NCI-H1436 (cell line): ENCODE measurements at regions not wholly inside any gene's neighbourhood (a gene's known extent, or its start where the extent isn't known, plus 50 kb on each side); places are given as distances from the start of the nearest gene placed in this dataset.
"Not testable (repeated sequence)": the region's sequence is repeated elsewhere in the genome, so short reads cannot be mapped to it uniquely, and the experiment has no call there.

Source experiments
- DNase-seq: peaks from one replicate; lab custom pipeline; 2025; lab: John Stamatoyannopoulos, UW

DNA sequence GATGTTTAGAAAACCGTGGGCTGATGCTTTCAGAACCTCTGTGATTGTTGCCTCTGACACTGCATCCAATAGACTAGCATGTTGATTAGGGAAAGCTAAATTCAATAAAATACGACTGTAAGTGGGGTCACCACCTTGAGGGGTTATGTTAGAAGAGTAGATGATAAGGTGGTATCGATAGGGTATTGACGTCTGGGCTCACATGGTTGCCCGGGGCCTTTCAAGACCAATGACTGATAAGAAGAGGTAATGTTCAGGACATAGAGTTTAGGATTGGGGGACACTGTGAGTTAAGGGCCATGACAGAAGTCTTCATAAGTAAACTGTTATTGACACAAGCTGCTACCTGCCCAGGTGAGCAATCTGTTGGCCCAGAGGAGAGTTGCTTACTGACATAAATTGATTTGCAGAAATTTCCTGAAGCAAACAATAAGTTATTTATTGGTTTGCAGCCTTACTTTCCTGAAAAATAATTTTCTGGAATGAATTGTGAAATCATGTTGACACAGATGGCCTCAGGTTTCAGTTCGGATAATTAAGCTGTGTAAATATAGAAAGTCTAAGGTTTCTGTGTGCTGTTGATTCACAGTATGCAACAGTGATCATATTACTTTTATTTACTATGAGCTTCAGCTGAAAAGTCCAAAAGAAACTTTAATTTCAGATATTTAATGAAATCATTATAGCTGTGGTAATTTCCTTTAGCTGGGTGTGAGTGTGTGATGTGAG, 289.9 kb upstream of the PRSS16 start:
- DNase-seq: not testable (repeated sequence)

DNA sequence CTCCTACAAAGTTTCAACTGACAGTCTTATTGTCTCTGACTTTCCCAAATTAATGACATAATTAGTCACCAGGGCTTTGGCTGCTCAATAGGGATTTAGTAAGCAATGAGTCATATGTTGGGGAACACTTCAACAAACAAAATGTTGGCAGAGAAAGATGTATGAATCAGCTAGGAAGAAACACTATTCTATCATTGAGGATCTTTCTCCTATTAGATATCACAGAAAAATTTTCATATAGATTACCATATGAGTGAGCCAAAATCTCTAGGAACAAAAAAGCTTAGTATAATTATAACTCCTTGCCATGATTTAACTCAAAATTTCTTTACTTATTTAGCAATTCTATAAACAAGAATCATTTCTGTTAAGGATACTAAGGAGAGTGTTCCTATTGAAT, 286.3 kb upstream of the PRSS16 start:
- not testable (repeated sequence) for DNase-seq

DNA sequence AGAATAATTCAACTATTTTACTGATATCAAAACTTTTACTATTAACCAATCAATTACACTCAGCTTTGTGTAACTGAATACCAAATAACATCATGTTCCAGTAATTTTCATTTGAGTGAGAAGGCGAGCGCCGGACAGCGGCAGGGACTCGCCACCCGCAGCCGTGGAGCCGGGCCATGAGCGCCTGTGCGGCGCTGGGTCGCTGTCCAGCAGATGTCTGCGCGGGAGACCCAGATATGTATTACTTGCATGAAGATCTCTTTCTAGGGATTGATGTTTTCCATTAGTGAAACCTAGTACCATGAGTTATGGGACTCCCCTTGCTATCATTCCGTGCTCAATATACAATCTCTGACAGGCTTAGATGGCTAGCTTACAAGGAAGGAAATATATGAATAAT, 245.1 kb upstream of the PRSS16 start:
- DNase-seq: no peak

DNA sequence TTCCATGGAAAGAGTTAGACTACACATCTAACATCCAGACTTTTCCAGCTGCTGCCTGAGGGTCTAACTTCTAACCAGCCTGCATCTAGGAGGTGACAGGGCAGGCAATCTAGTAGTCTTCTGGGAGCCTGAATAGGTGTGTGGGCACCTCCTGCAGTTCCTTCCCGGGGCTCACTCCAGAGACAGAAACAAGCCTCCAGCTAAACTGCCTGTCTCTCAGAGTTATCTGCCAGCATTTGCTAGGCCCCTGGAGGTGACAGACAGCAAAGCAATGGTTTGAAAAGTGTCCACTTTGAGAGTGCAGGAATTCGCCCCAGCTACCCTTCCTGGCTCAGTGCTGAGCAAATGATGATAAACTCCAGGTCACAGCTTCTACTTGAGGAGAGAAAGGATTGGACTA, 240.5 kb upstream of the PRSS16 start:
- DNase-seq: no peak

DNA sequence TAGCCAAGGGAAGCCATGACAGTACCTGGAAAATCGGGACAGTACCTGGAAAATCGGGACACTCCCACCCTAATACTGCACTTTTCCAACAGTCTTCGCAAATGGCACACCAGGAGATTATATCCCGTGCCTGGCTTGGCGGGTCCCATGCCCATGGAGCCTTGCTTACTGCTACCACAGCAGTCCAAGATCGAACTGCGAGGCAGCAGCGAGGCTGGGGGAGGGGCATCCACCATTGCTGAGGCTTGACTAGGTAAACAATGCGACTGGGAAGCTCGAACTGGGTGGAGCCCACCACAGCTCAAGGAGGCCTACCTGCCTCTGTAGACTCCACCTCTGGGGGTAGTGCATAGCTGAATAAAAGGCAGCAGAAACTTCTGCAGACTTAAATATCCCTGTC, 238.9 kb upstream of the PRSS16 start:
- not testable (repeated sequence) for DNase-seq

DNA sequence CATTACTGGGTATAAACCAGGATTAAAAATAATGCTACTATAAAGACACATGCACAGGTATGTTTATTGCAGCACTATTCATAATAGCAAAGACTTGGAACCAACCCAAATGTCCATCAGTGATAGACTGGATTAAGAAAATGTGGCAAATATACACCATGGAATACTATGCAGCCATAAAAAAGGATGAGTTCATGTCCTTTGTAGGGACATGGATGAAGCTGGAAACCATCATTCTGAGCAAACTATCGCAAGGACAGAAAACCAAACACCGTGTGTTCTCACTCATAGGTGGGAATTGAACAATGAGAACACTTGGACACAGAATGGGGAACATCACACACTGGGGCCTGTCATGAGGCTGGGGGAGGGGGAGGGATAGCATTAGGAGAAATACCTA, 233.4 kb upstream of the PRSS16 start:
- not testable (repeated sequence) for DNase-seq

DNA sequence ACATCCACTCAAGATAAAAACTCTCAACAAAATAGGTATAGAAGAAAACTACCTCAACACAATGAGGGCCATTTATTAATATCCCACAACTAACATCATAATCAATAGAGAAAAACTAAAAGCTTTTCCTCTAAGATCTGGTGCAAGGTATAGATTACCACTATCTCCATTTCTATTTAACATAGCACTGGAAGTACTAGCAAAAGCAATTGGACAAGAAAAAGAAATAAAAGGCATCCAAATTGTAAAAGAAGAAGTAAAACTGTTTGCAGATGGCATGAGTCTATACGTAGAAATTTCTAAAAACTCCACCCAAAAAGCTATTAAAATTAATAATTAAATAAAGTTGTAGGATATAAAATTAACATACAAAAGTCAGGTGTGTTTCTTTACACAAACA, 230.8 kb upstream of the PRSS16 start:
- no peak for DNase-seq

DNA sequence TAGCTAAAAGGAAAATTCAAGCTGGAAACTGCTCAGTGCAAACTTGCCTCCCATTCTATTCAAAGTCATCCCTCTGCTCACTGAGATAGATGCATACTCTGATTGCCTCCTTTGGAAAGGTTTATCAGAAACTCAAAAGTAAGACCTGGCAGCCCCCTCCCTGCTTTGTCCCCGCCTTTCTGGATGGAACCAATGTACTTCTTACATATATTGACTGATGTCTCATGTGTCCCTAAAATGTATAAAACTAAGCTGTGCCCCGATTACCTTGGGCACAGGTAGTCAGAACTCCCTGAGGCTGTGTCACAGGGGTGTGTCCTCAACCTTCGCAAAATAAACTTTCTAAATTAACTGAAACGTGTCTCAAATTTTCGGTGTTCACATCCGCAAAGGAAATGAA, 229.1 kb upstream of the PRSS16 start:
- not testable (repeated sequence) for DNase-seq

DNA sequence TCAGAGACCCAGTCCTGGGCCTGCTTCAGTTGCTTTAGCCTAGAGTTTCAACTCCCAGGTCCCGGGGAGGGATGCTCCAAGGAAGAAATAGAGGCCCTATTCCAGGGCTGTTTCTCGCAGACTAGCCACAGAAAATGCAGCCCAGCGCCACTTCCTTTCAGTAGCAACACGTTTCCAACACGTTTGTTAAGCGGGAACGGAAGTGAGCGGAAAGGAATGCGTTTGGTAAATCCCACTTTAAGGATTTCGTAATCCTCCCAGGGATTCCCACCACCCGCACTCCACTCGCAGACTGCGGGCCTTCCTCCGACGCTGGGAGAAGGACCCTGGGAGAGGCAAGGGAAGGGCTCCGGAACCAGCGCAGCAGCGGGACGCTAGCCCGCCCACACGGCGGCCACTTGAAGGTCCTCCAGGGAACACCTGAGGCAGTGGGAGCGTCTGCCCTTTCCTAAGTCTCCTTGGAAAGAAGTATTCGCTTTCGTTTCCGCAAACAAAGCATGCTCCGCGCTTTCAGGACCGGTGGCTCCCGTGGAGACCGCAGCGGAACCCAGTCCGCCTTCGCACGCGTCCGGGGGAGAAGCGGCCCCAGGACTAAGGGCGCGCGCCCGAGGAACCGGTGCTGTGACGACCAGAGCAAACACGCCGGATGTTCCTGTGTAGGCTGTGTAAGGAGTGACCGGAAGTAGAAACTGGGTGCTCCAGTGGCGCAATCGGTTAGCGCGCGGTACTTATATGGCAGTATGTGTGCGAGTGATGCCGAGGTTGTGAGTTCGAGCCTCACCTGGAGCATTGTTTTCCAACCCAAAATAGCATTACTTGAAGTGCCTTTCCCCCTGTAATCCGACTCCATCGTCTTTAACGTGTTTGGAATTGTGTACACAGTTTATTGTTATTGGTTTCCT, 227.6 kb upstream of the PRSS16 start:
- peak; percentile 74 for DNase-seq

DNA sequence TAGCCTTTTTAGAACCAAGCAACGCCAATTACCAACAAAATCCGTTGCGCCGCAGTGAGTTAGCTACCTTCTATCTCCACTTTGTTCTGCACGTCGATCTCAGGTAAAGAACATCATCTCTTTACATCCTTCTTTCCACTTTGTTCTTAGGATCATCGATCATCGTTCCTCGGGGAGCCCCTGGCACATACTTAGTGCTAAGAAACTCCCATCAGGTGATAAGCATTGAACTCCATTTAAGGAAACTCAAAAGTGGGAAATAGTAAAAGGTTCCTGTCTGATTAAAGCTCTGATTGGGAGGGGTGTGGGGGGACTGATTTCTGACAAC, 227.0 kb upstream of the PRSS16 start:
- DNase-seq: no peak

DNA sequence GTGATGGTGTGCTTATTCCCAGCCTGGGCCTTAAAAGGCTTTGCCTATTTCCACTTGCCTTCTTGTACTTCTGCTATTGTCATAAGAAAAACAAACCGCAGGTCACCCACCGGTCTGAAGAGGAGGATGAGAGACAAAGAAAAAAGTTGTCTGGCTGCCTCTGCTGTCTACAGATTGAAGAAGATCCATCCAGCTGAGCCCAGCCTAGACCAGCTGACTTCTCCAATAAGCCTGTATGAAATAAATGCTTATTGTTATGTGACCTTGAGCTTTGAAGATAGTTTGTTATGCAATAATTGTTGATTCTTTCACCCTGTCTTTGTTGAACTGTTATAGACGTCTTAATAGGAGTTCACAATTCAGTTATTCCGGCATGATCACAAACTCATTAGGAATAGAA, 223.8 kb upstream of the PRSS16 start:
- DNase-seq: no peak

DNA sequence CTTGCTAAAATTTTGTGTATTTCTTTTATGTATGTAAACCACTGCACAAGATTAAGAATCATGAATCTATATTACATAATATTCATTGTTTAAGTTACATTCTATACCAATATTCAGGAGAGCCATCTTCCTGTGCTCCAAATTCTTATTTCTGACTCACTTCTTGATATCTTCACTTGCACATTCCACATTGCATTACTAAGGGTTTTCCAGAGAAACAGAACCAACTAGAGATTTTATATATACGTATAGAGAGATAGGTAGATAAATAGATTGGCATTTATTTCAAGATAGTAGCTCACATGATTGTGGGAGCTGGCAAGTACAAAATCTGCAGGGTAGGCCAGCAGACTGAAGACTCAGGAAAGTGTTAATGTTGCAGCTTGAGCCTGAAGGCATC, 222.2 kb upstream of the PRSS16 start:
- DNase-seq: no peak

DNA sequence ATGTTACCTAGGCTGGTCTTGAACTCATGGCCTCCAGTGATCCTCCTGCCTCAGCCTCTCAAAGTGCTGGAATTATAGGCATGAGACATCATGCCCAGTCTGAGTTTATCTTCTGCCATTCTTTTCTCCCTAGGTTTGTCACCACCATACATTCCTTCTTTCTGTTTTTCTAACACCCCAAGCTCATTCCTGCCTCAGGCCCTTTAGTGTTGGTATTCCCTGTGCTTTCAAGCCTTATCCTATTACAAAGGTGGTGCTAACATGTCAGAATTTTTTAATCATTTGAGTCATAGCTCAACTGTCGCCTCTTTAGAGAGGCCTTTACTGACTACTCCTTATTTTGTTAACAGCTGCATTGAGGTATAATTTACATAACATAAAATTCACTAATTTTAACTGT, 221.1 kb upstream of the PRSS16 start:
- DNase-seq: no peak

DNA sequence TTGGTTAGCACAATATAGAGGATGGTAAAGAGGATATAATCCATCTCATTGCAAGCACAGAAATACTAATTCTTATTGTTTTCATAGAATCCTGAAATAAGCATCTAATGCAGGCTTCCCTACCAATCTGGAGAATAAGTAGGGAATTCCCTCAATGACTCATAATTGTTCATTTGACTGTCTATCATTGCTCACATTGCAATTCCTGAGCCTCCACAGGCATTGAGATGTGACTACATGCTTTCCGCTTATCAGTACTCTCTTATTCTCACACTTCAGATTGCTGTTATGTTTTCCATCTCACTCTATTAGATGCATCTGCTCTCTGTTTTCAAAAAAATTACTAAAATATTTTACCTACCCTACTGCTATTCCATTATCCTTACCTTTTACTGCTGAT, 216.2 kb upstream of the PRSS16 start:
- DNase-seq: no peak

DNA sequence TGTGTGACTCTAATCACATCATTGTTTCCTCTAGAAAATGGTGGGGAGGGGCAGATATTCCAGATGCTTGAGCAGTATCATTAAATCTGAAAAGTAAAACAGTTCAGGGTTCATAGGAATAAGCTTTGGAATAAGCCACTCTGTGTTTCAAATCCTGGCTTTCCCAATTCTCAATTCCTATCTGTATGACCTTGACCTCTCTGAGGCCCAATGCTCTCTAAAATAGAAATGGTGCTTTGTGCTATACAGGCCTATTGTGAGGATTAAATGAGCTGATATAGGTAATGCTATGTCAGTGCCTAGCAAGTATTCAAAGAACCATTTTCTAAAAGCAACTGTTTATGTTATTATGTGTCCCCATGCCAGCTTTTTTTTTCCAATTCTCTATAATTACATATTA, 209.0 kb upstream of the PRSS16 start:
- DNase-seq: no peak

DNA sequence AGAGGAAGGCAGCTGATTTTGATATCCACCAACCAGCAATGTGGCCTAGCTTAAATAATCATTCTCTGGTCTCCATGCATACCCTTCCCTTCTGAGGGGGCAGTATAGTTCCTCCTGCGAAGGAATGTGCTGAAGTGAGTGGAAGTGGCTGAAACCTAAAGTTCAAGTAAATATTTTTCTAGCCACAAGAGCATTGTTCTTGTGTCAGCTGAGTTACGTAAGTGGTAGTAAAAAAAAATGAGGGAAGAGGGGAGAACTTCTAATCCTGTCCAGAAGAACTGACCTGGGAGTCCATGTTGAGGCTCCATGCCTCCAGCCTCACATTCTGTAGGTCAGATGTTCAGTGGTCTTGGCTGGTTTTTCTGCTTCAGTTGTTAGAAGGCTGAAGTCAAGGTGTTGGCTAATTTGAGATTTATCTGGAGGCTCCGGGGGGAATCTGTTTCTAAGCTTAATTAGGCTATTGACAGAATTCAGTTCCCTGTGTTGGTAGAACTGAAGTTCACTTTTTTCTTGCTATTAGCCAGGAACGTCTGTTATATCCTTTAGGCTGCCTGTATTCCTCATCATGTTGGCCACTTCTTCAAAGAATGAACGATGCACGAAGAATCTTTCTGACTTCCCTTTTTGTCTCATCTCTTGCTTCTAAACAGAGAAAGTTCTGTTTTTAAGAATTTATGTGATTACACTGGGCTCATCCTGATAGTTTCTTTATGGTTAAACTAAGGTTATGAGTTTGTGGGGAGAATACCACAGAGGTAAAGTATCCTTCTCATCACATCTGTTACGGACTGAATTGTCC, 207.1 kb upstream of the PRSS16 start:
- no peak for DNase-seq

DNA sequence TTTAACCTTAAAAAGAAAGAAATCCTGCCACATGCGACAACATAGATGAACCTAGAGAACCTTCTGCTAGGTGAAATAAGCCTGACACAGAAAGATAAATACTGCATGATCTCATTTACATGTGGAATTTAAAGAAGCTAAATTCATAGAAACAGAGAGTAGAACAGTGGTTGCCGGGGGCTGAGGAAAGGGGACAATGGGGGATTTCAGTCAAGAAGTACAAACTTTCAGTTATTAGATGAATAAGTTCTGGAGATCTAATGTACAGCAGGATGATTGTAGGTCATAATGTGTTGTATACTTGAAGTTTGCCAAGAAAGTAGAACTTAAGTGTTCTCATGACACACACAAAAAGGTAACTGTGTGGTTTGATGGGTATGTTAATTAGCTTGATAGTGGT, 204.3 kb upstream of the PRSS16 start:
- no peak for DNase-seq

DNA sequence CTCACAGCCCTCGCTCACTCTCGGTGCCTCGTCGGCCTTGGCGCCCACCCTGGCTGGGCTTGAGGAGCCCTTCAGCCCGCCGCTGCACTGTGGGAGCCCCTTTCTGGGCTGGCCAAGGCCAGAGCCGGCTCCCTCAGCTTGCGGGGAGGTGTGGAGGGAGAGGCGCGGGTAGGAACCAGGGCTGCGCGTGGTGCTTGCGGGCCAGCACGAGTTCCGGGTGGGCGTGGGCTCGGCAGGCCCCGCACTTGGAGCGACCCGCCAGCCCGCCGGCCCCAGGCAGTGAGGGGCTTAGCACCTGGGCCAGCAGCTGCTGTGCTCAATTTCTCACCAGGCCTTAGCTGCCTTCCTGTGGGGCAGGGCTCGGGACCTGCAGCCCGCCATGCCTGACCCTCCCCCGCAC, 202.4 kb upstream of the PRSS16 start:
- DNase-seq: not testable (repeated sequence)

DNA sequence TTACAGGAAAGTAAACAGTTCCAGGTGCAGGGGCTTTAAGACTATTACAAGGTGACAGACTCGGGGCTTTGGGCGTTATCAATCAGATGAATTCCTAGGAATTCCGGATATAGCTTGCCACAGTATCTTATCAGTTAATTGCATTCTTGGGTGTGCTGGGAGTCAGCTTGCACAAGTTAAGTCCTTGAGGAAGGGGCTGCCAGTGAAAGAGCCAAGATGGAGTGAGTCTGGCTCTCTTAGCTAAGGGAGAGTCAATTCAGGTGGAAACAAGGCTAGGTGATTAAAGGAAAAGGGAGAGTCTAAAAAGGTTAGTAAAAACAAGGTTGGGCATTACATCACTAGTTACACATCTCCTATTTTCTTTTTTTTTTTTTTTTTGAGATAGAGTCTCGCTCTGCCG, 199.8 kb upstream of the PRSS16 start:
- DNase-seq: not testable (repeated sequence)

DNA sequence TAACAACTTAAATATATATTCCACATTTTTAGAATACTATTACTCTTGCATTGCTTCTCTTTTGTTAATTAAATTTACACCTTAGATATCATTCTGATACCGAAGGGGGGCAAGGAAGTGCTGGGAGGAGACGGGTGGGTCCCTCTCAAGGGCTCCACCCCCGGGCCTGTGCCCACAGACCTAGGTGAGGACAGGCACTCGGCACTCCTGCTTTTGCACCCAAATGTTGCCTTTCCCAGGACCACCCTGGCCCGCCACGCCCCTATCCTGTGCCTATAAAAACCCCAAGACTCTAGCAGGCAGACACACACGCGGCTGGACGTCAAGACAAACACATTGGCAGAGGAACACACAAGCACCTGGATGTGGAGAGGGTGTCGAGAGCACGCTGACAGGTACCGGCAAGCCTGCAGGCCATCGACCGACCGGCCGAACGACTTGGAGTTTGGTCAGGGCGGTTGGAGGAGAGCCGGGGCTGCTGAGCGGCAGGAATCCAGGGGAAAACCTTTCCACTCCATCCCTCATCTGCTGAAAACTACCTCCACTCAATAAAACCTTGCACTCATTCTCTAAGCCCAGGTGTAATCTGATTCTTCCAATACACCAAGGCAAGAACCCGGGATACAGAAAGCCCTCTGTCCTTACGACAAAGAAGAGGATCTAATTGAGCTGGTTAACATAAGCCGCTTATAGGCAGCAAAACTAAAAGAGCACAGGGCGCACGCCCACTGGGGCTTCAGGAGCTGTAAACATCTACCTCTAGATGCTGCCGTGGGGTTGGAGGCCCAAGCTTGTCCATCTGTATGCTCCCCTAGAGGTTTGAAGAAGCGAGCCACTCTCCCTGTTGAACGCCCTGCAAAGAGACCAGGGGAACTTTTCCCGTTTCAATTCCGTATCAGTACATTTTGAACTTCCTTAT, 197.4 kb upstream of the PRSS16 start:
- no peak for DNase-seq

DNA sequence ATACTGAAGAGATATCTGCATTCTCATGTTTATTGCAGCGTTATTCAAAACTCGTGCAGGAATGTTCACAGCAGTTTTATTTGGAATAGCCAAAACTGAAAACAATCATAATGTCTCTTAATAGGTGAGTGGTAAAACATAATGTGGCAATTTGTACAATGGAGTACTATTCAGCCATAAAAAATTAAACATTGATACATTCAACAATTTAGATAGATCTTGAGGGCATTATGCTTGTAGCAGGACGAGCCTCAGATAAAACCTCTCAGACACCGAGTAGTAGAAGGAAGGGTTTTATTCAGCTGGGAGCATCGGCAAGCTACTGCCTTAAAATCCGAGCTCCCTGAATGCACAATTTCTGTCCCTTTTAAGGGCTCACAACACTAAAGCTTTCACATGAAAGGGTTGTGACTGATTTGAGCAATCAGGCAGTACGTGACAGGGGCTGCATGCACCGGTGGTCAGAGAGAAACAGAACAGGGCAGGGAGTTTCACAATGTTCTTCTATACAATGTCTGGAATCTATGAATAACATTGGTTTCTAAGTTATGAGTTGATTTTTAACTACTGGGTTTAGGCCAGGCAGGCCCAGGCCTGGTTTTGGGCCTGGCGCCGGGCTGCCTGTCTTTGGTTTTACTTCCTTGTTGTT, 195.3 kb upstream of the PRSS16 start:
- not testable (repeated sequence) for DNase-seq
